H1 (cell line): ENCODE measurements at regions not wholly inside any gene's neighbourhood (a gene's known extent, or its start where the extent isn't known, plus 50 kb on each side); places are given as distances from the start of the nearest gene placed in this dataset.

ENCODE experiments used
- BACH1 ChIP-seq: IDR thresholded peaks from 2 replicates; pipeline ENCODE4 v1.6.1; 2012; ENCODE audit warnings: low read length, improper control_type of control experiment
- EP300 ChIP-seq, 2 experiments: IDR thresholded peaks; 1 replicate in 1 of 2; 2 replicates in 1 of 2; pipeline ENCODE4 v1.6.1; 2011 to 2012; ENCODE audit warnings: low read depth in 2 of 2, low read length in 2 of 2, mild to moderate bottlenecking in 2 of 2, borderline replicate concordance in 1 of 2, inconsistent platforms in 1 of 2, moderate library complexity in 1 of 2
- SIN3A ChIP-seq, 2 experiments: IDR thresholded peaks in 1 of 2; conservative IDR thresholded peaks in 1 of 2; 2 replicates each; pipeline ENCODE4 v1.6.1; 2011 to 2012; ENCODE audit warnings: low read length in 2 of 2, improper control_type of control experiment in 1 of 2, low read depth in 1 of 2, mild to moderate bottlenecking in 1 of 2
- TCF12 ChIP-seq: IDR thresholded peaks from 2 replicates; pipeline ENCODE4 v1.6.1; 2011; ENCODE audit warnings: low read depth, mild to moderate bottlenecking, low read length

- TF ChIP-seq BACH1 (no peak), TCF12 (no peak), EP300 (IDR thresholded peaks at IDR 0.05; ENCODE audit: borderline replicate concordance in 1 of 2, low read depth in 2 of 2, low read length in 2 of 2) (no peak), SIN3A (conservative IDR thresholded peaks at IDR 0.05 in 1 of 2, IDR thresholded peaks at IDR 0.05 in 1 of 2; ENCODE audit: low read depth in 1 of 2, low read length in 2 of 2) (no peak)
Observed at GRCh38 chr5:104052558-104053352, 490.2 kb upstream of the NUDT12 start (continued).
